Hepatocyte (in vitro differentiated cells): ENCODE measurements at regions not wholly inside any gene's neighbourhood (a gene's known extent, or its start where the extent isn't known, plus 50 kb on each side); places are given as distances from the start of the nearest gene placed in this dataset.

Experiments
- DNase-seq: peaks from one replicate; pipeline ENCODE4 v3.0.0-alpha.2; 2016; ENCODE audit warnings: low spot score
- H2AFZ ChIP-seq: fragments of 200-600 bp; sonication (generic); 2 replicates; pipeline ENCODE4 v1.6.0; 2016; ENCODE audit warnings: antibody characterized with exemption, mild to moderate bottlenecking
- H3K27ac ChIP-seq: fragments of 200-600 bp; sonication (generic); 2 replicates; pipeline ENCODE4 v1.5.1; 2016; ENCODE audit warnings: mild to moderate bottlenecking
- H3K27me3 ChIP-seq: fragments of 200-600 bp; sonication (generic); 2 replicates; pipeline ENCODE4 v1.6.1; 2016
- H3K36me3 ChIP-seq: fragments of 200-600 bp; sonication (generic); replicated peaks from 2 replicates; pipeline ENCODE4 v1.5.1; 2016; ENCODE audit warnings: low read depth; ENCODE audit not compliant: insufficient read depth
- H3K4me1 ChIP-seq: fragments of 200-600 bp; sonication (generic); 2 replicates; pipeline ENCODE4 v1.5.1; 2016; ENCODE audit warnings: mild to moderate bottlenecking, moderate library complexity; ENCODE audit not compliant: insufficient read depth
- H3K4me2 ChIP-seq: fragments of 200-600 bp; sonication (generic); 2 replicates; pipeline ENCODE4 v1.6.0; 2016
- H3K4me3 ChIP-seq: fragments of 200-600 bp; sonication (generic); 2 replicates; pipeline ENCODE4 v1.5.1; 2016; ENCODE audit warnings: mild to moderate bottlenecking
- H3K79me2 ChIP-seq: fragments of 200-600 bp; sonication (generic); 2 replicates; pipeline ENCODE4 v1.6.0; 2017; ENCODE audit warnings: mild to moderate bottlenecking
- H3K9me2 ChIP-seq: fragments of 200-600 bp; sonication (generic); replicated peaks from 2 replicates; pipeline ENCODE4 v1.6.0; 2017; ENCODE audit warnings: mild to moderate bottlenecking; ENCODE audit not compliant: insufficient read depth
- H3K9me3 ChIP-seq: fragments of 200-600 bp; sonication (generic); 2 replicates; pipeline ENCODE4 v1.5.1; 2016; ENCODE audit warnings: low read depth, mild to moderate bottlenecking
- H4K20me1 ChIP-seq: fragments of 200-600 bp; sonication (generic); 2 replicates; pipeline ENCODE4 v1.6.0; 2016; ENCODE audit warnings: mild to moderate bottlenecking; ENCODE audit not compliant: insufficient read depth, poor library complexity, severe bottlenecking
- EZH2 ChIP-seq: fragments of 200-600 bp; sonication (generic); IDR thresholded peaks from 2 replicates; pipeline ENCODE4 v1.6.1; 2016; ENCODE audit warnings: antibody characterized with exemption, mild to moderate bottlenecking, borderline replicate concordance
- EZH2phosphoT487 ChIP-seq: fragments of 200-600 bp; sonication (generic); IDR thresholded peaks from one replicate; pipeline ENCODE4 v1.6.1; 2018; ENCODE audit warnings: antibody characterized with exemption, mild to moderate bottlenecking, low read depth, moderate library complexity; ENCODE audit not compliant: unreplicated experiment, severe bottlenecking
- WGBS: methylation state at CpG from one replicate; pipeline ENCODE4 v1.1.6; 2016; ENCODE audit warnings: low lambda C conversion rate; ENCODE audit errors: missing lambda C conversion rate; 5-methylcytosine and 5-hydroxymethylcytosine counted together
- TF ChIP-seq, protein P1 (sequence below): fragments of 200-600 bp; sonication (generic); IDR thresholded peaks from 2 replicates; pipeline ENCODE4 v1.5.1; 2016; ENCODE audit warnings: antibody characterized with exemption, mild to moderate bottlenecking; ENCODE audit not compliant: poor library complexity

GRCh38 chr12:124433879-124434278 lies 133.5 kb downstream of the NCOR2 start:
- DNase-seq: no peak
- H3K27ac ChIP-seq: no peak overlapping the region
- no peak overlapping the region for H3K4me3 ChIP-seq
- no peaks in the 10 kb centered on the region for H4K20me1 ChIP-seq
- TF ChIP-seq EZH2 (no peak), EZH2phosphoT487 (no peak)
- TF ChIP-seq, protein P1, sequence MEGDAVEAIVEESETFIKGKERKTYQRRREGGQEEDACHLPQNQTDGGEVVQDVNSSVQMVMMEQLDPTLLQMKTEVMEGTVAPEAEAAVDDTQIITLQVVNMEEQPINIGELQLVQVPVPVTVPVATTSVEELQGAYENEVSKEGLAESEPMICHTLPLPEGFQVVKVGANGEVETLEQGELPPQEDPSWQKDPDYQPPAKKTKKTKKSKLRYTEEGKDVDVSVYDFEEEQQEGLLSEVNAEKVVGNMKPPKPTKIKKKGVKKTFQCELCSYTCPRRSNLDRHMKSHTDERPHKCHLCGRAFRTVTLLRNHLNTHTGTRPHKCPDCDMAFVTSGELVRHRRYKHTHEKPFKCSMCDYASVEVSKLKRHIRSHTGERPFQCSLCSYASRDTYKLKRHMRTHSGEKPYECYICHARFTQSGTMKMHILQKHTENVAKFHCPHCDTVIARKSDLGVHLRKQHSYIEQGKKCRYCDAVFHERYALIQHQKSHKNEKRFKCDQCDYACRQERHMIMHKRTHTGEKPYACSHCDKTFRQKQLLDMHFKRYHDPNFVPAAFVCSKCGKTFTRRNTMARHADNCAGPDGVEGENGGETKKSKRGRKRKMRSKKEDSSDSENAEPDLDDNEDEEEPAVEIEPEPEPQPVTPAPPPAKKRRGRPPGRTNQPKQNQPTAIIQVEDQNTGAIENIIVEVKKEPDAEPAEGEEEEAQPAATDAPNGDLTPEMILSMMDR: no peak
- H3K4me1 ChIP-seq: peaks cover 5% of the 10 kb centered on the region
- H3K9me2 ChIP-seq: no peaks in the 10 kb centered on the region
- no peaks in the 10 kb centered on the region for H3K9me3 ChIP-seq
- H2AFZ ChIP-seq: no peak overlapping the region
- H3K4me2 ChIP-seq: no peak overlapping the region
- no peaks in the 10 kb centered on the region for H3K36me3 ChIP-seq
- H3K79me2 ChIP-seq: no peaks in the 10 kb centered on the region
- WGBS: 68% methylated on average over 2 of the region's 8 CpGs
- H3K27me3 ChIP-seq: no peaks in the 10 kb centered on the region

- Histone ChIP-seq H3K27me3 (no peaks in the 10 kb centered on the region), H2AFZ (no peak overlapping the region), H4K20me1 (no peaks in the 10 kb centered on the region), H3K9me3 (no peaks in the 10 kb centered on the region), H3K27ac (no peak overlapping the region), H3K36me3 (no peaks in the 10 kb centered on the region), H3K4me2 (no peak overlapping the region), H3K79me2 (no peaks in the 10 kb centered on the region), H3K4me3 (no peak overlapping the region), H3K4me1 (peaks cover 9% of the 10 kb centered on the region), H3K9me2 (no peaks in the 10 kb centered on the region)
- DNase-seq: no peak
- 95% methylated on average over 21 of the region's 22 CpGs for WGBS
- TF ChIP-seq, protein P1: no peak
- TF ChIP-seq EZH2: no peak
- TF ChIP-seq EZH2phosphoT487: no peak
Measured at GRCh38 chr12:124433147-124433874, 134.1 kb downstream of the NCOR2 start.

DNA sequence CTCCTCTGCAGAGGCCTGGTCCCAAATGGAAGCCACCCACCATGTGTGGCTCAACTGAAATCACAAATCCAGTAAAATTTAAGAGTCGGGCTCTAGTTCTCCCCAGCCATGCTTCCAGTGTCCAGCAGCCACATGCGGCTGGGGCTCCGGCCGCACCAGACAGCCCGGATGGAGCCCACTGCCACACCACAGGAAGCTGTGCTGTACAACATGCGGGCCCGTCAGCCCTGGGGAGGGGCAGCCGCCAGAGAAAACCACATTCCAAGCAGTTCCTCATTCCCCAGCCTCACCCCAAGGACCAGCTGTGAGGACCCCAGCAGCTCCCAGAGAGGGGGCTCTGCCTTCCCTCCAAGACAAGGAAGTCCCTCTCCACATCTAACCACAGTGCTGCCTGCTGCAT lies 135.0 kb downstream of the NCOR2 start:
- H2AFZ ChIP-seq: no peak overlapping the region
- no peak overlapping the region for H3K27ac ChIP-seq
- H3K9me2 ChIP-seq: no peaks in the 10 kb centered on the region
- no peaks in the 10 kb centered on the region for H3K9me3 ChIP-seq
- H3K4me3 ChIP-seq: no peak overlapping the region
- WGBS: 86% methylated on average over 8 of the region's 8 CpGs
- H4K20me1 ChIP-seq: no peaks in the 10 kb centered on the region
- no peaks in the 10 kb centered on the region for H3K36me3 ChIP-seq
- H3K27me3 ChIP-seq: no peaks in the 10 kb centered on the region
- peaks cover 9% of the 10 kb centered on the region for H3K4me1 ChIP-seq
- TF ChIP-seq, protein P1: no peak
- TF ChIP-seq EZH2: no peak
- no peak for TF ChIP-seq EZH2phosphoT487
- DNase-seq: no peak
- no peaks in the 10 kb centered on the region for H3K79me2 ChIP-seq
- no peak overlapping the region for H3K4me2 ChIP-seq
